D341Med (cell line): ENCODE measurements at regions not wholly inside any gene's neighbourhood (a gene's known extent, or its start where the extent isn't known, plus 50 kb on each side); places are given as distances from the start of the nearest gene placed in this dataset.
"Not testable (repeated sequence)": the region's sequence is repeated elsewhere in the genome, so short reads cannot be mapped to it uniquely, and the experiment has no call there.

Experiments used
- DNase-seq: peaks from one replicate; pipeline ENCODE4 v3.0.0; 2012; ENCODE audit warnings: low spot score

GRCh38 chr9:110093871-110094270 lies 114.1 kb downstream of the C9orf152 start:
- DNase-seq = no peak

- no peak for DNase-seq
Observed at GRCh38 chr9:110095161-110095595, 112.8 kb downstream of the C9orf152 start.

GRCh38 chr9:110095776-110096175 lies 112.2 kb downstream of the C9orf152 start:
- no peak for DNase-seq

- DNase-seq = not testable (repeated sequence)
Observed at GRCh38 chr9:110096674-110097073, 111.3 kb downstream of the C9orf152 start.

- DNase-seq = peak; percentile 66
Observed at GRCh38 chr9:110099236-110100095, 108.5 kb downstream of the C9orf152 start.

- DNase-seq = no peak
Observed at GRCh38 chr9:110101531-110102161, 106.3 kb downstream of the C9orf152 start.

GRCh38 chr9:110103257-110103656 lies 104.7 kb downstream of the C9orf152 start:
- no peak for DNase-seq

GRCh38 chr9:110104261-110104809 lies 103.6 kb downstream of the C9orf152 start:
- DNase-seq = no peak

- no peak for DNase-seq
Observed at GRCh38 chr9:110105107-110105506, 102.9 kb downstream of the C9orf152 start.

- peak; percentile 45 for DNase-seq
Observed at GRCh38 chr9:110106661-110107060, 101.3 kb downstream of the C9orf152 start.

GRCh38 chr9:110109333-110110092 lies 98.4 kb downstream of the C9orf152 start:
- no peak for DNase-seq

- DNase-seq = no peak
Observed at GRCh38 chr9:110110154-110110553, 97.8 kb downstream of the C9orf152 start.

GRCh38 chr9:110111868-110112267 lies 96.1 kb downstream of the C9orf152 start:
- no peak for DNase-seq

- no peak for DNase-seq
Observed at GRCh38 chr9:110112792-110113191, 95.2 kb downstream of the C9orf152 start.

- DNase-seq = no peak
Observed at GRCh38 chr9:110114086-110114858, 93.7 kb downstream of the C9orf152 start.

GRCh38 chr9:110114859-110115201 lies 93.1 kb downstream of the C9orf152 start:
- DNase-seq = no peak

- DNase-seq = no peak
Observed at GRCh38 chr9:110115341-110115820, 92.6 kb downstream of the C9orf152 start.

- DNase-seq = no peak
Observed at GRCh38 chr9:110115826-110116542, 92.0 kb downstream of the C9orf152 start.

GRCh38 chr9:110116543-110116885 lies 91.4 kb downstream of the C9orf152 start:
- no peak for DNase-seq

GRCh38 chr9:110121170-110121569 lies 86.8 kb downstream of the C9orf152 start:
- no peak for DNase-seq
